GM23338 (cell line): ENCODE measurements at regions not wholly inside any gene's neighbourhood (a gene's known extent, or its start where the extent isn't known, plus 50 kb on each side); places are given as distances from the start of the nearest gene placed in this dataset.
"Not testable (repeated sequence)": the region's sequence is repeated elsewhere in the genome, so short reads cannot be mapped to it uniquely, and the experiment has no call there.

Source experiments
- CREB1 ChIP-seq: fragments of 250-450 bp; sonication (Bioruptor Pico); IDR thresholded peaks from 2 replicates; pipeline ENCODE4 v1.5.0; 2020; ENCODE audit warnings: low read depth, mild to moderate bottlenecking, moderate library complexity
- CTCF ChIP-seq, 2 experiments: fragments of 200-600 bp in 1 of 2; sonication (generic) in 1 of 2; conservative IDR thresholded peaks; 2 replicates each; pipeline versions ENCODE4 v1.5.1 to v1.6.1; 2016 to 2017; ENCODE audit warnings: antibody characterized with exemption in 2 of 2, low read depth in 2 of 2, mild to moderate bottlenecking in 2 of 2, moderate library complexity in 1 of 2
- ETS1 ChIP-seq: IDR thresholded peaks from 2 replicates; pipeline ENCODE4 v1.6.1; 2016; ENCODE audit warnings: antibody characterized with exemption
- EZH2 ChIP-seq: fragments of 200-600 bp; sonication (generic); IDR thresholded peaks from one replicate; pipeline ENCODE4 v1.8.0; 2017; ENCODE audit warnings: antibody characterized with exemption, mild to moderate bottlenecking, low read depth; ENCODE audit not compliant: unreplicated experiment
- POLR2AphosphoS5 ChIP-seq: IDR thresholded peaks from 2 replicates; pipeline ENCODE4 v1.6.1; 2016; ENCODE audit warnings: antibody characterized with exemption, low read depth

GRCh38 chr2:97302881-97303280, 189.9 kb downstream of the ANKRD36 start:
- not testable (repeated sequence) for TF ChIP-seq CTCF (conservative IDR thresholded peaks at IDR 0.05; ENCODE audit: low read depth in 2 of 2); POLR2AphosphoS5; ETS1; CREB1 (CRISPR knock-in tag); EZH2
